Type B pancreatic cell (in vitro differentiated cells): ENCODE measurements at regions not wholly inside any gene's neighbourhood (a gene's known extent, or its start where the extent isn't known, plus 50 kb on each side); places are given as distances from the start of the nearest gene placed in this dataset.
A peak's percentile ranks its signal among the peaks of the same experiment; 100 is the strongest.

Source experiments
- DNase-seq: peaks from one replicate; pipeline ENCODE4 v3.0.0; 2021; ENCODE audit warnings: mixed read lengths; ENCODE audit not compliant: unreplicated experiment; ENCODE audit errors: extremely low spot score
- H3K27ac Mint-ChIP-seq: 2 replicates; pipeline ENCODE4 v1.8.0; 2021; ENCODE audit warnings: mild to moderate bottlenecking, mixed read lengths
- H3K27me3 Mint-ChIP-seq: 2 replicates; pipeline ENCODE4 v1.8.0; 2021; ENCODE audit warnings: mixed read lengths
- H3K36me3 Mint-ChIP-seq: 2 replicates; pipeline ENCODE4 v1.8.0; 2021; ENCODE audit warnings: mixed read lengths
- H3K4me1 Mint-ChIP-seq: one replicate; pipeline ENCODE4 v1.8.0; 2021; ENCODE audit warnings: mixed read lengths; ENCODE audit not compliant: unreplicated experiment
- H3K4me3 Mint-ChIP-seq: 2 replicates; pipeline ENCODE4 v1.8.0; 2021; ENCODE audit warnings: mild to moderate bottlenecking, mixed read lengths
- H3K9me3 Mint-ChIP-seq: 2 replicates; pipeline ENCODE4 v1.8.0; 2021; ENCODE audit warnings: mixed read lengths
- TF ChIP-seq, protein P1 (sequence below): fragments of 200-600 bp; sonication (generic); conservative IDR thresholded peaks from 2 replicates; pipeline ENCODE4 v1.5.0; 2021; ENCODE audit warnings: antibody characterized with exemption, mild to moderate bottlenecking

GRCh38 chrX:39752815-39753214, 344.9 kb downstream of the BCOR start:
- H3K36me3 Mint-ChIP-seq: no peaks in the 10 kb centered on the region
- TF ChIP-seq, protein P1, sequence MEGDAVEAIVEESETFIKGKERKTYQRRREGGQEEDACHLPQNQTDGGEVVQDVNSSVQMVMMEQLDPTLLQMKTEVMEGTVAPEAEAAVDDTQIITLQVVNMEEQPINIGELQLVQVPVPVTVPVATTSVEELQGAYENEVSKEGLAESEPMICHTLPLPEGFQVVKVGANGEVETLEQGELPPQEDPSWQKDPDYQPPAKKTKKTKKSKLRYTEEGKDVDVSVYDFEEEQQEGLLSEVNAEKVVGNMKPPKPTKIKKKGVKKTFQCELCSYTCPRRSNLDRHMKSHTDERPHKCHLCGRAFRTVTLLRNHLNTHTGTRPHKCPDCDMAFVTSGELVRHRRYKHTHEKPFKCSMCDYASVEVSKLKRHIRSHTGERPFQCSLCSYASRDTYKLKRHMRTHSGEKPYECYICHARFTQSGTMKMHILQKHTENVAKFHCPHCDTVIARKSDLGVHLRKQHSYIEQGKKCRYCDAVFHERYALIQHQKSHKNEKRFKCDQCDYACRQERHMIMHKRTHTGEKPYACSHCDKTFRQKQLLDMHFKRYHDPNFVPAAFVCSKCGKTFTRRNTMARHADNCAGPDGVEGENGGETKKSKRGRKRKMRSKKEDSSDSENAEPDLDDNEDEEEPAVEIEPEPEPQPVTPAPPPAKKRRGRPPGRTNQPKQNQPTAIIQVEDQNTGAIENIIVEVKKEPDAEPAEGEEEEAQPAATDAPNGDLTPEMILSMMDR: no peak
- H3K9me3 Mint-ChIP-seq: peaks cover 7% of the 10 kb centered on the region
- peak overlapping the region; percentile 80 for H3K27ac Mint-ChIP-seq
- H3K4me3 Mint-ChIP-seq: no peak overlapping the region
- H3K27me3 Mint-ChIP-seq: no peaks in the 10 kb centered on the region
- H3K4me1 Mint-ChIP-seq: peaks cover 16% of the 10 kb centered on the region
- no peak for DNase-seq

- Mint-ChIP-seq H3K36me3 (no peaks in the 10 kb centered on the region), H3K27me3 (no peaks in the 10 kb centered on the region), H3K9me3 (peaks cover 11% of the 10 kb centered on the region), H3K4me3 (no peak overlapping the region), H3K4me1 (peaks cover 21% of the 10 kb centered on the region), H3K27ac (peak overlapping the region; percentile 80)
- TF ChIP-seq, protein P1: no peak
- DNase-seq: no peak
These were observed 344.3 kb downstream of the BCOR start for GRCh38 chrX:39753293-39753996.

GRCh38 chrX:39755143-39756032, 342.4 kb downstream of the BCOR start:
- Mint-ChIP-seq H3K27me3 (no peaks in the 10 kb centered on the region), H3K4me1 (peaks cover 14% of the 10 kb centered on the region), H3K4me3 (no peak overlapping the region), H3K36me3 (no peaks in the 10 kb centered on the region), H3K27ac (peak overlapping the region; percentile 71), H3K9me3 (peaks cover 11% of the 10 kb centered on the region)
- no peak for DNase-seq
- TF ChIP-seq, protein P1: no peak

- Mint-ChIP-seq H3K27ac (peak overlapping the region; percentile 71), H3K27me3 (no peaks in the 10 kb centered on the region), H3K36me3 (no peaks in the 10 kb centered on the region), H3K4me1 (peaks cover 14% of the 10 kb centered on the region), H3K9me3 (peaks cover 11% of the 10 kb centered on the region), H3K4me3 (no peak overlapping the region)
- TF ChIP-seq, protein P1: no peak
- DNase-seq: no peak
These were observed 341.5 kb downstream of the BCOR start for GRCh38 chrX:39756086-39756883.

- peak overlapping the region; percentile 17 for H3K4me3 Mint-ChIP-seq
- no peak for DNase-seq
- no peak overlapping the region for H3K27ac Mint-ChIP-seq
- TF ChIP-seq, protein P1: no peak
- H3K4me1 Mint-ChIP-seq: peaks cover 10% of the 10 kb centered on the region
- H3K27me3 Mint-ChIP-seq: no peaks in the 10 kb centered on the region
- no peaks in the 10 kb centered on the region for H3K36me3 Mint-ChIP-seq
- H3K9me3 Mint-ChIP-seq: peaks cover 14% of the 10 kb centered on the region
These were observed 339.8 kb downstream of the BCOR start for GRCh38 chrX:39757971-39758370.
